Peyer's patch (tissue), 4 donors: ENCODE measurements at regions not wholly inside any gene's neighbourhood (a gene's known extent, or its start where the extent isn't known, plus 50 kb on each side); places are given as distances from the start of the nearest gene placed in this dataset.

Experiments
- POLR2A ChIP-seq, 2 donors: fragments of 450-650 bp; IDR thresholded peaks; one replicate each; pipeline ENCODE4 v1.5.1; 2017; ENCODE audit warnings: antibody characterized with exemption in 2 of 2, mild to moderate bottlenecking in 2 of 2, moderate library complexity in 2 of 2
- TF ChIP-seq, protein P1 (sequence below), 6 experiments: fragments of 450-650 bp in 4 of 6; fragments of 200-600 bp in 2 of 6; sonication (generic) in 1 of 6; IDR thresholded peaks; one replicate each; pipeline ENCODE4 v1.5.1; 2017 to 2019; ENCODE audit warnings: antibody characterized with exemption in 6 of 6, mild to moderate bottlenecking in 3 of 6, moderate library complexity in 1 of 6

DNA sequence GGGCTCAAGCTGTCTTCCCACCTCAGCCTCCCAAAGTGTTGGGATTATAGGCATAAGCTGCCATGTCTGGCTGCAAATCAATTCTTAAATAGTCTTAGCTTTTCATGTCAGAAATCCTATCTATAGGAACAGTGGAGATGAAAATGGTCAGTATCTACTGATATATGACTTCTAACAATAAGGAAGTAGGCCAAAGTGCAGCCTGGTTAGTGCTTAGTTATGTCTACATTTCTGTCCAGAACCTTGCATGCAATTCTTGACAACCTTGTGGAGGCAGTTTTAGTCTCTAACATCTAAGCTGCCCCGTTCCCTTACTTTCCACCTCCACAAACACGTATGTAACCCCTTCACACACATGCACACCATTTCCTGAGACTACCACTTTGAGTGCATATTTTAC is 169.2 kb upstream of the SPATS2L start:
- TF ChIP-seq, protein P1, sequence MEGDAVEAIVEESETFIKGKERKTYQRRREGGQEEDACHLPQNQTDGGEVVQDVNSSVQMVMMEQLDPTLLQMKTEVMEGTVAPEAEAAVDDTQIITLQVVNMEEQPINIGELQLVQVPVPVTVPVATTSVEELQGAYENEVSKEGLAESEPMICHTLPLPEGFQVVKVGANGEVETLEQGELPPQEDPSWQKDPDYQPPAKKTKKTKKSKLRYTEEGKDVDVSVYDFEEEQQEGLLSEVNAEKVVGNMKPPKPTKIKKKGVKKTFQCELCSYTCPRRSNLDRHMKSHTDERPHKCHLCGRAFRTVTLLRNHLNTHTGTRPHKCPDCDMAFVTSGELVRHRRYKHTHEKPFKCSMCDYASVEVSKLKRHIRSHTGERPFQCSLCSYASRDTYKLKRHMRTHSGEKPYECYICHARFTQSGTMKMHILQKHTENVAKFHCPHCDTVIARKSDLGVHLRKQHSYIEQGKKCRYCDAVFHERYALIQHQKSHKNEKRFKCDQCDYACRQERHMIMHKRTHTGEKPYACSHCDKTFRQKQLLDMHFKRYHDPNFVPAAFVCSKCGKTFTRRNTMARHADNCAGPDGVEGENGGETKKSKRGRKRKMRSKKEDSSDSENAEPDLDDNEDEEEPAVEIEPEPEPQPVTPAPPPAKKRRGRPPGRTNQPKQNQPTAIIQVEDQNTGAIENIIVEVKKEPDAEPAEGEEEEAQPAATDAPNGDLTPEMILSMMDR (IDR thresholded peaks at IDR 0.05) = no peak
- TF ChIP-seq POLR2A (IDR thresholded peaks at IDR 0.05) = no peak
